ENCODE measurements at regions not wholly inside any gene's neighbourhood (a gene's known extent, or its start where the extent isn't known, plus 50 kb on each side); places are given as distances from the start of the nearest gene placed in this dataset.

- Histone ChIP-seq H3K4me3 (replicated peaks in 1 of 3; ENCODE audit: low read depth in 2 of 3, low read length in 3 of 3) (no peak overlapping the region), H3K4me1 (ENCODE audit: control insufficient read depth in 1 of 2, insufficient read depth in 2 of 2, low read length in 2 of 2) (no peaks in the 10 kb centered on the region), H3K9me3 (replicated peaks in 1 of 2; ENCODE audit: control insufficient read depth in 1 of 2, insufficient read depth in 1 of 2, low read length in 2 of 2) (peaks cover 0 to 2% of the 10 kb centered on the region in 2 donors), H3K9ac (ENCODE audit: insufficient read depth, low read length, poor library complexity, severe bottlenecking) (no peak overlapping the region), H4K20me1 (ENCODE audit: insufficient read depth, low read length) (no peaks in the 10 kb centered on the region), H3K27ac (ENCODE audit: low read depth in 1 of 2, low read length in 2 of 2) (no peak overlapping the region), H3K79me2 (ENCODE audit: insufficient read depth, low read length) (no peaks in the 10 kb centered on the region), H3K36me3 (replicated peaks in 1 of 2; ENCODE audit: control insufficient read depth in 1 of 2, insufficient read depth in 2 of 2, low read length in 2 of 2) (no peaks in the 10 kb centered on the region), H3K4me2 (replicated peaks; ENCODE audit: extremely low read depth, low read length, poor library complexity, severe bottlenecking) (no peak overlapping the region), H3K27me3 (ENCODE audit: control insufficient read depth in 2 of 2, insufficient read depth in 2 of 2, low read length in 2 of 2) (no peaks in the 10 kb centered on the region), H2AFZ (ENCODE audit: insufficient read depth, low read depth, low read length, poor library complexity, severe bottlenecking) (no peak overlapping the region)
- intact Hi-C loops (cut with micrococcal nuclease), result no loop called here
- Mint-ChIP-seq H3K9me3 (peaks cover 0 to 6% (median 1%) of the 10 kb centered on the region in 7 donors), H3K27me3 (ENCODE audit: low read depth in 3 of 3) (no peaks in the 10 kb centered on the region), H3K36me3 (no peaks in the 10 kb centered on the region), H3K4me1 (no peaks in the 10 kb centered on the region), H3K27ac (no peak overlapping the region), H3K4me3 (no peak overlapping the region)
- WGBS (ENCODE audit: insufficient coverage), result no CpG with 5 or more reads among the region's 2 CpGs
- TF ChIP-seq CTCF (IDR thresholded peaks at IDR 0.05), result no peak
- DNase-seq, result no peak
Measured at GRCh38 chr4:136471051-136471450, 1061.2 kb downstream of the PCDH18 start.

- Mint-ChIP-seq H3K9me3 (peaks cover 0 to 3% (median 0%) of the 10 kb centered on the region in 7 donors), H3K27ac (no peak overlapping the region)
- no CpG with 5 or more reads among the region's 1 CpG for WGBS (ENCODE audit: insufficient coverage)
Measured at GRCh38 chr4:136465691-136466090, 1066.6 kb downstream of the PCDH18 start.

More at GRCh38 chr4:136465691-136466090, 1066.6 kb downstream of the PCDH18 start:
- Histone ChIP-seq H3K4me3 (replicated peaks in 1 of 3; ENCODE audit: low read depth in 2 of 3, low read length in 3 of 3) (no peak overlapping the region), H3K79me2 (ENCODE audit: insufficient read depth, low read length) (no peaks in the 10 kb centered on the region), H4K20me1 (ENCODE audit: insufficient read depth, low read length) (no peaks in the 10 kb centered on the region), H3K4me2 (replicated peaks; ENCODE audit: extremely low read depth, low read length, poor library complexity, severe bottlenecking) (no peak overlapping the region), H3K9ac (ENCODE audit: insufficient read depth, low read length, poor library complexity, severe bottlenecking) (no peak overlapping the region), H3K27me3 (ENCODE audit: control insufficient read depth in 2 of 2, insufficient read depth in 2 of 2, low read length in 2 of 2) (no peaks in the 10 kb centered on the region), H3K9me3 (replicated peaks in 1 of 2; ENCODE audit: control insufficient read depth in 1 of 2, insufficient read depth in 1 of 2, low read length in 2 of 2) (no peaks in the 10 kb centered on the region), H2AFZ (ENCODE audit: insufficient read depth, low read depth, low read length, poor library complexity, severe bottlenecking) (no peak overlapping the region), H3K36me3 (replicated peaks in 1 of 2; ENCODE audit: control insufficient read depth in 1 of 2, insufficient read depth in 2 of 2, low read length in 2 of 2) (no peaks in the 10 kb centered on the region), H3K4me1 (ENCODE audit: control insufficient read depth in 1 of 2, insufficient read depth in 2 of 2, low read length in 2 of 2) (no peaks in the 10 kb centered on the region), H3K27ac (ENCODE audit: low read depth in 1 of 2, low read length in 2 of 2) (no peak overlapping the region)
- Mint-ChIP-seq H3K27me3 (ENCODE audit: low read depth in 3 of 3) (no peaks in the 10 kb centered on the region), H3K4me3 (no peak overlapping the region), H3K36me3 (no peaks in the 10 kb centered on the region), H3K4me1 (no peaks in the 10 kb centered on the region)
- no peak for TF ChIP-seq CTCF (IDR thresholded peaks at IDR 0.05)
- intact Hi-C loops (cut with micrococcal nuclease), result no loop called here
- DNase-seq, result no peak
